ENCODE measurements at regions not wholly inside any gene's neighbourhood (a gene's known extent, or its start where the extent isn't known, plus 50 kb on each side); places are given as distances from the start of the nearest gene placed in this dataset.

DNA sequence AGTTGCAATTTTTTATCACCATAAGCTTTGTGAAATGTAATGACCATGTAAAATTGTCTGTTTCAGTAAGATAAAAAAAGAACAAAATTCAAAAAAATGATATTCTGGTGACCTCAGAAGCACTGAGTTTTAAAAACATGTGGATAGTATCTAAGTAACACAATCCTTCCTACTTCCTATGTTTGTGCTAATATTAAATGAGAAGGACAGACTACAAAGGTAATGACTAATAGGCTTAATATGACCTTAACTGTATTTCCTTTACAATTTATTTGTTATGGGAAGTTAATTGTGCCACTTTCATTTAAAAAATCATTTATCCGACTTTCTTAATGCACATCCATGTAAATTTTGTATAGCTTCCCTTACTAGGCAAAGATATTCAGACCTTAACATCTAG, 1030.4 kb upstream of the ATXN8OS start (continued):
- no peak for TF ChIP-seq ZNF197 (CRISPR knock-in tag; IDR thresholded peaks at IDR 0.05; ENCODE audit: low read depth)
- TF ChIP-seq FOXJ2 (tag; IDR thresholded peaks at IDR 0.05) = no peak
- TF ChIP-seq SMARCA5 (IDR thresholded peaks at IDR 0.05) = no peak
- no peak for TF ChIP-seq MECOM (CRISPR knock-in tag; IDR thresholded peaks at IDR 0.05)
- TF ChIP-seq, protein P1, sequence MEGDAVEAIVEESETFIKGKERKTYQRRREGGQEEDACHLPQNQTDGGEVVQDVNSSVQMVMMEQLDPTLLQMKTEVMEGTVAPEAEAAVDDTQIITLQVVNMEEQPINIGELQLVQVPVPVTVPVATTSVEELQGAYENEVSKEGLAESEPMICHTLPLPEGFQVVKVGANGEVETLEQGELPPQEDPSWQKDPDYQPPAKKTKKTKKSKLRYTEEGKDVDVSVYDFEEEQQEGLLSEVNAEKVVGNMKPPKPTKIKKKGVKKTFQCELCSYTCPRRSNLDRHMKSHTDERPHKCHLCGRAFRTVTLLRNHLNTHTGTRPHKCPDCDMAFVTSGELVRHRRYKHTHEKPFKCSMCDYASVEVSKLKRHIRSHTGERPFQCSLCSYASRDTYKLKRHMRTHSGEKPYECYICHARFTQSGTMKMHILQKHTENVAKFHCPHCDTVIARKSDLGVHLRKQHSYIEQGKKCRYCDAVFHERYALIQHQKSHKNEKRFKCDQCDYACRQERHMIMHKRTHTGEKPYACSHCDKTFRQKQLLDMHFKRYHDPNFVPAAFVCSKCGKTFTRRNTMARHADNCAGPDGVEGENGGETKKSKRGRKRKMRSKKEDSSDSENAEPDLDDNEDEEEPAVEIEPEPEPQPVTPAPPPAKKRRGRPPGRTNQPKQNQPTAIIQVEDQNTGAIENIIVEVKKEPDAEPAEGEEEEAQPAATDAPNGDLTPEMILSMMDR (IDR thresholded peaks at IDR 0.05 in 2 of 3, conservative IDR thresholded peaks at IDR 0.05 in 1 of 3; ENCODE audit: insufficient read depth in 2 of 3, low read depth in 1 of 3, low read length in 3 of 3) = no peak

DNA sequence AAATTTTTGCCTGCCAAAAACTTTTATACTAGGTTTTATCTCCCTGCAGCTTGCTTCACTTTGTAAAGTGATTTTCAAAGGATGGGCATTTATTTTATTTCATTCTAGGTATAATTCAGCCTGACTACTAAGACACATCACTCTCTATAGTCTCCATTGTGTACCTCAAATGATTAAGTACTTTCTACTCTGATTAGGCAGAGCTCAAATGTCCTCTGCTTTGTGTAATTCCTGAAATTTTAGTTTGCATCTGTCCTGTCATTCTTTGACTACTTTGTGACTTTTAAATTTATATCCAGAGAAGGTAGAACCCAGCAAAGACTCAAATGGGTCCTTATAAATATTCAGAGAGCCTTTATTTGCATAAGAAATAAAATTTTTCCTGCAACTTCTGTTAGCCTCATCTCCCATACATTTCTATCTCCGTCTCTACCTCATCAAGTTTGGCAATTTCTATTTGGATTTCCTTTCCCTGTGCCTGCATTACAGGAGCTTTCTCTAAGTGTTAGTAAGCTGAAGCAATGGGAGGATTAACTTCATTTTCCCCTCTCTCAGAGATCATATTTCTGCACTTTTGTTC, 1038.0 kb upstream of the ATXN8OS start:
- FAIRE-seq (no peak), DNase-seq (ENCODE audit: extremely low read depth in 1 of 4, low spot score in 3 of 4) (no peak), ATAC-seq (no peak)
- Histone ChIP-seq H3K27me3 (ENCODE audit: control insufficient read depth in 2 of 2, insufficient read depth in 2 of 2, low read length in 2 of 2) (no peaks in the 10 kb centered on the region), H3K9me1 (ENCODE audit: control insufficient read depth, insufficient read depth, low read length) (no peaks in the 10 kb centered on the region), H3K4me3 (no peak overlapping the region), H3K4me1 (replicated peaks in 1 of 2; ENCODE audit: control insufficient read depth in 2 of 2, insufficient read depth in 2 of 2, low read length in 2 of 2) (no peaks in the 10 kb centered on the region), H3K27ac (ENCODE audit: extremely low read depth, low read depth, low read length) (no peak overlapping the region), H3K36me3 (ENCODE audit: control insufficient read depth, insufficient read depth, low read length) (no peaks in the 10 kb centered on the region), H3K9ac (ENCODE audit: insufficient read depth in 1 of 2, low read depth in 2 of 2, low read length in 2 of 2) (no peak overlapping the region), H3K79me2 (ENCODE audit: control insufficient read depth, insufficient read depth, low read length) (no peaks in the 10 kb centered on the region), H4K20me1 (replicated peaks; ENCODE audit: control insufficient read depth, insufficient read depth, low read length) (no peaks in the 10 kb centered on the region), H3K9me3 (replicated peaks; ENCODE audit: control insufficient read depth, insufficient read depth, low read depth, low read length) (no peaks in the 10 kb centered on the region), H3K4me2 (ENCODE audit: insufficient read depth, low read length) (no peak overlapping the region), H2AFZ (ENCODE audit: low read depth, low read length) (no peak overlapping the region)
- ChIA-PET CTCF (ENCODE audit: low intra/inter-chr PET ratio) (no interaction called here), POLR2A (no interaction called here)
- 0% methylated on average over 1 of the region's 1 CpG for WGBS (ENCODE audit: insufficient coverage, low coverage, missing lambda C conversion rate)
- in situ Hi-C loops (cut with MboI) = no loop called here
- intact Hi-C loops (cut with micrococcal nuclease) = no loop called here
- BruUV-seq (replicated peaks) = no TSS peak
- TF ChIP-seq, protein P2, sequence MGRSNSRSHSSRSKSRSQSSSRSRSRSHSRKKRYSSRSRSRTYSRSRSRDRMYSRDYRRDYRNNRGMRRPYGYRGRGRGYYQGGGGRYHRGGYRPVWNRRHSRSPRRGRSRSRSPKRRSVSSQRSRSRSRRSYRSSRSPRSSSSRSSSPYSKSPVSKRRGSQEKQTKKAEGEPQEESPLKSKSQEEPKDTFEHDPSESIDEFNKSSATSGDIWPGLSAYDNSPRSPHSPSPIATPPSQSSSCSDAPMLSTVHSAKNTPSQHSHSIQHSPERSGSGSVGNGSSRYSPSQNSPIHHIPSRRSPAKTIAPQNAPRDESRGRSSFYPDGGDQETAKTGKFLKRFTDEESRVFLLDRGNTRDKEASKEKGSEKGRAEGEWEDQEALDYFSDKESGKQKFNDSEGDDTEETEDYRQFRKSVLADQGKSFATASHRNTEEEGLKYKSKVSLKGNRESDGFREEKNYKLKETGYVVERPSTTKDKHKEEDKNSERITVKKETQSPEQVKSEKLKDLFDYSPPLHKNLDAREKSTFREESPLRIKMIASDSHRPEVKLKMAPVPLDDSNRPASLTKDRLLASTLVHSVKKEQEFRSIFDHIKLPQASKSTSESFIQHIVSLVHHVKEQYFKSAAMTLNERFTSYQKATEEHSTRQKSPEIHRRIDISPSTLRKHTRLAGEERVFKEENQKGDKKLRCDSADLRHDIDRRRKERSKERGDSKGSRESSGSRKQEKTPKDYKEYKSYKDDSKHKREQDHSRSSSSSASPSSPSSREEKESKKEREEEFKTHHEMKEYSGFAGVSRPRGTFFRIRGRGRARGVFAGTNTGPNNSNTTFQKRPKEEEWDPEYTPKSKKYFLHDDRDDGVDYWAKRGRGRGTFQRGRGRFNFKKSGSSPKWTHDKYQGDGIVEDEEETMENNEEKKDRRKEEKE (IDR thresholded peaks at IDR 0.05; ENCODE audit: borderline replicate concordance in 1 of 2, control insufficient read depth in 1 of 2, low read depth in 2 of 2, low read length in 1 of 2) = no peak
- TF ChIP-seq, protein P3, sequence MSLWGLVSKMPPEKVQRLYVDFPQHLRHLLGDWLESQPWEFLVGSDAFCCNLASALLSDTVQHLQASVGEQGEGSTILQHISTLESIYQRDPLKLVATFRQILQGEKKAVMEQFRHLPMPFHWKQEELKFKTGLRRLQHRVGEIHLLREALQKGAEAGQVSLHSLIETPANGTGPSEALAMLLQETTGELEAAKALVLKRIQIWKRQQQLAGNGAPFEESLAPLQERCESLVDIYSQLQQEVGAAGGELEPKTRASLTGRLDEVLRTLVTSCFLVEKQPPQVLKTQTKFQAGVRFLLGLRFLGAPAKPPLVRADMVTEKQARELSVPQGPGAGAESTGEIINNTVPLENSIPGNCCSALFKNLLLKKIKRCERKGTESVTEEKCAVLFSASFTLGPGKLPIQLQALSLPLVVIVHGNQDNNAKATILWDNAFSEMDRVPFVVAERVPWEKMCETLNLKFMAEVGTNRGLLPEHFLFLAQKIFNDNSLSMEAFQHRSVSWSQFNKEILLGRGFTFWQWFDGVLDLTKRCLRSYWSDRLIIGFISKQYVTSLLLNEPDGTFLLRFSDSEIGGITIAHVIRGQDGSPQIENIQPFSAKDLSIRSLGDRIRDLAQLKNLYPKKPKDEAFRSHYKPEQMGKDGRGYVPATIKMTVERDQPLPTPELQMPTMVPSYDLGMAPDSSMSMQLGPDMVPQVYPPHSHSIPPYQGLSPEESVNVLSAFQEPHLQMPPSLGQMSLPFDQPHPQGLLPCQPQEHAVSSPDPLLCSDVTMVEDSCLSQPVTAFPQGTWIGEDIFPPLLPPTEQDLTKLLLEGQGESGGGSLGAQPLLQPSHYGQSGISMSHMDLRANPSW (CRISPR knock-in tag; IDR thresholded peaks at IDR 0.05) = no peak
- TF ChIP-seq ZNF551 (CRISPR knock-in tag; IDR thresholded peaks at IDR 0.05) = no peak
- no peak for TF ChIP-seq EZH2 (IDR thresholded peaks at IDR 0.05; ENCODE audit: borderline replicate concordance, low read depth, low read length)
- TF ChIP-seq ZNF274 (IDR thresholded peaks at IDR 0.05; ENCODE audit: borderline replicate concordance, low read depth, low read length) = no peak
- TF ChIP-seq ZNF175 (CRISPR knock-in tag; IDR thresholded peaks at IDR 0.05; ENCODE audit: low read depth) = no peak
- no peak for TF ChIP-seq POU5F1 (IDR thresholded peaks at IDR 0.05; ENCODE audit: borderline replicate concordance, low read depth, low read length, partially characterized antibody)
- no peak for TF ChIP-seq ZZZ3 (IDR thresholded peaks at IDR 0.05)
- TF ChIP-seq FUS (optimal IDR thresholded peaks at IDR 0.05; ENCODE audit: low read depth, low read length) = no peak

Data from K562 (cell line).